ENCODE measurements at regions not wholly inside any gene's neighbourhood (a gene's known extent, or its start where the extent isn't known, plus 50 kb on each side); places are given as distances from the start of the nearest gene placed in this dataset.

- H3K4me2 ChIP-seq (ENCODE audit: low read length): no peak overlapping the region
- no peaks in the 10 kb centered on the region for H3K36me3 ChIP-seq (ENCODE audit: insufficient read depth, low read length)
- H3K79me2 ChIP-seq (ENCODE audit: insufficient read depth, low read depth, low read length): no peaks in the 10 kb centered on the region
- no peak for TF ChIP-seq CTCF (conservative IDR thresholded peaks at IDR 0.05; ENCODE audit: low read length)
- TF ChIP-seq EZH2phosphoT487 (IDR thresholded peaks at IDR 0.05; ENCODE audit: borderline replicate concordance, low read depth, low read length): no peak
- H3K27ac ChIP-seq (ENCODE audit: low read depth, low read length, poor library complexity, severe bottlenecking): no peak overlapping the region
- H3K4me3 ChIP-seq (ENCODE audit: low read depth, low read length, poor library complexity, severe bottlenecking): no peak overlapping the region
- H3K4me1 ChIP-seq (ENCODE audit: insufficient read depth, low read length, poor library complexity, severe bottlenecking): no peaks in the 10 kb centered on the region
- intact Hi-C loops (cut with micrococcal nuclease; ENCODE audit: unreplicated experiment): no loop called here
- no peak overlapping the region for H2AFZ ChIP-seq (ENCODE audit: low read length)
- no TSS peak for BruUV-seq (replicated peaks)
- ChIA-PET POLR2A (no interaction called here), CTCF (ENCODE audit: unreplicated experiment) (no interaction called here)
- no peaks in the 10 kb centered on the region for H3K9me3 ChIP-seq (ENCODE audit: low read length)
- H3K9me2 ChIP-seq (ENCODE audit: insufficient read depth, low read length): no peaks in the 10 kb centered on the region
- H4K20me1 ChIP-seq (ENCODE audit: insufficient read depth, low read length): no peaks in the 10 kb centered on the region
- DNase-seq (ENCODE audit: low spot score): no peak
Observed at GRCh38 chr10:78628976-78629375, 439.8 kb upstream of the ZMIZ1 start.

- Histone ChIP-seq H3K4me1 (ENCODE audit: insufficient read depth, low read length, poor library complexity, severe bottlenecking) (peaks cover 4% of the 10 kb centered on the region), H3K9me2 (ENCODE audit: insufficient read depth, low read length) (no peaks in the 10 kb centered on the region), H3K79me2 (ENCODE audit: insufficient read depth, low read depth, low read length) (no peaks in the 10 kb centered on the region), H3K27ac (ENCODE audit: low read depth, low read length, poor library complexity, severe bottlenecking) (no peak overlapping the region), H3K4me2 (ENCODE audit: low read length) (no peak overlapping the region), H3K36me3 (ENCODE audit: insufficient read depth, low read length) (no peaks in the 10 kb centered on the region), H3K9me3 (ENCODE audit: low read length) (no peaks in the 10 kb centered on the region), H4K20me1 (ENCODE audit: insufficient read depth, low read length) (no peaks in the 10 kb centered on the region), H2AFZ (ENCODE audit: low read length) (no peak overlapping the region), H3K4me3 (ENCODE audit: low read depth, low read length, poor library complexity, severe bottlenecking) (no peak overlapping the region)
- no peak for DNase-seq (ENCODE audit: low spot score)
- no TSS peak for BruUV-seq (replicated peaks)
- intact Hi-C loops (cut with micrococcal nuclease; ENCODE audit: unreplicated experiment): no loop called here
- ChIA-PET CTCF (ENCODE audit: unreplicated experiment) (no interaction called here), POLR2A (no interaction called here)
- TF ChIP-seq CTCF (conservative IDR thresholded peaks at IDR 0.05; ENCODE audit: low read length) (no peak), EZH2phosphoT487 (IDR thresholded peaks at IDR 0.05; ENCODE audit: borderline replicate concordance, low read depth, low read length) (no peak)
Observed at GRCh38 chr10:78629773-78630172, 439.0 kb upstream of the ZMIZ1 start.

- TF ChIP-seq EZH2phosphoT487 (IDR thresholded peaks at IDR 0.05; ENCODE audit: borderline replicate concordance, low read depth, low read length) (no peak), CTCF (conservative IDR thresholded peaks at IDR 0.05; ENCODE audit: low read length) (no peak)
- ChIA-PET CTCF (ENCODE audit: unreplicated experiment) (no interaction called here), POLR2A (interaction anchor here (0.6 kb wide), 1 partner anchor 313 kb away, joined by 3 read pairs; no protein-coding TSS in a partner anchor)
- no peaks in the 10 kb centered on the region for H4K20me1 ChIP-seq (ENCODE audit: insufficient read depth, low read length)
- no peaks in the 10 kb centered on the region for H3K36me3 ChIP-seq (ENCODE audit: insufficient read depth, low read length)
- intact Hi-C loops (cut with micrococcal nuclease; ENCODE audit: unreplicated experiment): no loop called here
- no peak overlapping the region for H3K4me2 ChIP-seq (ENCODE audit: low read length)
- H2AFZ ChIP-seq (ENCODE audit: low read length): no peak overlapping the region
- no peaks in the 10 kb centered on the region for H3K79me2 ChIP-seq (ENCODE audit: insufficient read depth, low read depth, low read length)
- H3K9me2 ChIP-seq (ENCODE audit: insufficient read depth, low read length): no peaks in the 10 kb centered on the region
- BruUV-seq (replicated peaks): no TSS peak
- no peaks in the 10 kb centered on the region for H3K9me3 ChIP-seq (ENCODE audit: low read length)
- DNase-seq (ENCODE audit: low spot score): no peak
- no peak overlapping the region for H3K27ac ChIP-seq (ENCODE audit: low read depth, low read length, poor library complexity, severe bottlenecking)
- H3K4me3 ChIP-seq (ENCODE audit: low read depth, low read length, poor library complexity, severe bottlenecking): no peak overlapping the region
- peaks cover 4% of the 10 kb centered on the region for H3K4me1 ChIP-seq (ENCODE audit: insufficient read depth, low read length, poor library complexity, severe bottlenecking)
Observed at GRCh38 chr10:78630944-78631838, 437.6 kb upstream of the ZMIZ1 start.

All from OCI-LY7 (cell line).